Central memory CD8-positive, alpha-beta T cell (primary cell): ENCODE measurements at regions not wholly inside any gene's neighbourhood (a gene's known extent, or its start where the extent isn't known, plus 50 kb on each side); places are given as distances from the start of the nearest gene placed in this dataset.

Experiments
- ATAC-seq: fragments of 150-1000 bp; cut with Tn5 transposase; replicated peaks from 2 replicates; pipeline ENCODE4 v1.10.0; 2022; ENCODE audit warnings: mild to moderate bottlenecking, moderate FRiP score, moderate number of reproducible peaks; ENCODE audit not compliant: poor library complexity, severe bottlenecking; ENCODE audit errors: extremely low read depth
- DNase-seq, 2 donors: peaks; one replicate each; pipeline ENCODE4 v3.0.0; 2021; ENCODE audit warnings: low spot score in 2 of 2
- H3K27ac Mint-ChIP-seq: one replicate; pipeline ENCODE4 v1.8.0; 2022; ENCODE audit warnings: low read depth, mild to moderate bottlenecking, moderate library complexity, mixed read lengths
- H3K27me3 Mint-ChIP-seq: one replicate; pipeline ENCODE4 v1.8.0; 2022; ENCODE audit warnings: mixed read lengths
- H3K36me3 Mint-ChIP-seq: one replicate; pipeline ENCODE4 v1.8.0; 2022; ENCODE audit warnings: mild to moderate bottlenecking, moderate library complexity, mixed read lengths; ENCODE audit not compliant: insufficient read depth
- H3K4me1 Mint-ChIP-seq: one replicate; pipeline ENCODE4 v1.8.0; 2022; ENCODE audit warnings: mixed read lengths
- H3K4me3 Mint-ChIP-seq: one replicate; pipeline ENCODE4 v1.8.0; 2022; ENCODE audit warnings: mild to moderate bottlenecking, moderate library complexity, mixed read lengths
- H3K9me3 Mint-ChIP-seq: one replicate; pipeline ENCODE4 v1.8.0; 2022; ENCODE audit warnings: mixed read lengths

- no peak for ATAC-seq
- H3K27me3 Mint-ChIP-seq: no peaks in the 10 kb centered on the region
- H3K9me3 Mint-ChIP-seq: no peaks in the 10 kb centered on the region
- H3K27ac Mint-ChIP-seq: no peak overlapping the region
- H3K4me3 Mint-ChIP-seq: no peak overlapping the region
- H3K4me1 Mint-ChIP-seq: no peaks in the 10 kb centered on the region
- no peaks in the 10 kb centered on the region for H3K36me3 Mint-ChIP-seq
- no peak for DNase-seq
Observed at GRCh38 chr20:39691151-39691862, 729.2 kb downstream of the DHX35 start.

GRCh38 chr20:39676857-39677391 is 714.8 kb downstream of the DHX35 start:
- H3K27ac Mint-ChIP-seq: no peak overlapping the region
- no peaks in the 10 kb centered on the region for H3K27me3 Mint-ChIP-seq
- peaks cover 5% of the 10 kb centered on the region for H3K9me3 Mint-ChIP-seq
- H3K36me3 Mint-ChIP-seq: no peaks in the 10 kb centered on the region
- no peak overlapping the region for H3K4me3 Mint-ChIP-seq
- ATAC-seq (no peak), DNase-seq (no peak)
- H3K4me1 Mint-ChIP-seq: no peaks in the 10 kb centered on the region

GRCh38 chr20:39676241-39676640 is 714.1 kb downstream of the DHX35 start:
- DNase-seq (no peak), ATAC-seq (no peak)
- Mint-ChIP-seq H3K27ac (no peak overlapping the region), H3K27me3 (no peaks in the 10 kb centered on the region), H3K9me3 (peaks cover 5% of the 10 kb centered on the region), H3K36me3 (no peaks in the 10 kb centered on the region), H3K4me1 (no peaks in the 10 kb centered on the region), H3K4me3 (no peak overlapping the region)

GRCh38 chr20:39674842-39675241 is 712.7 kb downstream of the DHX35 start:
- Mint-ChIP-seq H3K36me3 (no peaks in the 10 kb centered on the region), H3K4me1 (no peaks in the 10 kb centered on the region), H3K27ac (no peak overlapping the region), H3K9me3 (peaks cover 5% of the 10 kb centered on the region), H3K27me3 (no peaks in the 10 kb centered on the region), H3K4me3 (no peak overlapping the region)
- DNase-seq: no peak
- ATAC-seq: no peak

- Mint-ChIP-seq H3K27ac (no peak overlapping the region), H3K9me3 (no peaks in the 10 kb centered on the region)
Observed at GRCh38 chr20:39670988-39671387, 708.8 kb downstream of the DHX35 start.

GRCh38 chr20:39669659-39670058 is 707.5 kb downstream of the DHX35 start:
- ATAC-seq: no peak
- H3K4me3 Mint-ChIP-seq: no peak overlapping the region
- H3K27me3 Mint-ChIP-seq: no peaks in the 10 kb centered on the region
- H3K36me3 Mint-ChIP-seq: no peaks in the 10 kb centered on the region
- H3K27ac Mint-ChIP-seq: no peak overlapping the region
- no peak for DNase-seq
- no peaks in the 10 kb centered on the region for H3K4me1 Mint-ChIP-seq
- no peaks in the 10 kb centered on the region for H3K9me3 Mint-ChIP-seq

More at GRCh38 chr20:39670988-39671387, 708.8 kb downstream of the DHX35 start:
- H3K4me1 Mint-ChIP-seq: no peaks in the 10 kb centered on the region
- no peaks in the 10 kb centered on the region for H3K36me3 Mint-ChIP-seq
- no peak for DNase-seq
- H3K27me3 Mint-ChIP-seq: no peaks in the 10 kb centered on the region
- no peak for ATAC-seq
- H3K4me3 Mint-ChIP-seq: no peak overlapping the region

GRCh38 chr20:39668038-39668437 is 705.9 kb downstream of the DHX35 start:
- Mint-ChIP-seq H3K9me3 (peaks cover under 1% of the 10 kb centered on the region), H3K27me3 (no peaks in the 10 kb centered on the region), H3K36me3 (no peaks in the 10 kb centered on the region), H3K4me3 (no peak overlapping the region), H3K4me1 (no peaks in the 10 kb centered on the region), H3K27ac (no peak overlapping the region)
- ATAC-seq (no peak), DNase-seq (no peak)

- H3K27me3 Mint-ChIP-seq: no peaks in the 10 kb centered on the region
- H3K4me1 Mint-ChIP-seq: no peaks in the 10 kb centered on the region
- H3K9me3 Mint-ChIP-seq: peaks cover 9% of the 10 kb centered on the region
- ATAC-seq (no peak), DNase-seq (no peak)
- H3K36me3 Mint-ChIP-seq: no peaks in the 10 kb centered on the region
- H3K4me3 Mint-ChIP-seq: no peak overlapping the region
- H3K27ac Mint-ChIP-seq: no peak overlapping the region
Observed at GRCh38 chr20:39661833-39662232, 699.7 kb downstream of the DHX35 start.

- H3K9me3 Mint-ChIP-seq: peaks cover 13% of the 10 kb centered on the region
- no peak overlapping the region for H3K4me3 Mint-ChIP-seq
- H3K27me3 Mint-ChIP-seq: no peaks in the 10 kb centered on the region
- DNase-seq (no peak), ATAC-seq (no peak)
- H3K36me3 Mint-ChIP-seq: no peaks in the 10 kb centered on the region
- no peaks in the 10 kb centered on the region for H3K4me1 Mint-ChIP-seq
- H3K27ac Mint-ChIP-seq: no peak overlapping the region
Observed at GRCh38 chr20:39660965-39661364, 698.8 kb downstream of the DHX35 start.

GRCh38 chr20:39660226-39660625 is 698.1 kb downstream of the DHX35 start:
- Mint-ChIP-seq H3K9me3 (peaks cover 13% of the 10 kb centered on the region), H3K4me3 (no peak overlapping the region), H3K4me1 (no peaks in the 10 kb centered on the region), H3K27me3 (no peaks in the 10 kb centered on the region), H3K27ac (no peak overlapping the region), H3K36me3 (no peaks in the 10 kb centered on the region)
- DNase-seq (no peak), ATAC-seq (no peak)

GRCh38 chr20:39658662-39659409 is 696.7 kb downstream of the DHX35 start:
- no peak for ATAC-seq
- no peaks in the 10 kb centered on the region for H3K27me3 Mint-ChIP-seq

GRCh38 chr20:39654171-39654570 is 692.0 kb downstream of the DHX35 start:
- peaks cover 11% of the 10 kb centered on the region for H3K27me3 Mint-ChIP-seq
- H3K4me1 Mint-ChIP-seq: no peaks in the 10 kb centered on the region
- H3K27ac Mint-ChIP-seq: no peak overlapping the region
- peaks cover 16% of the 10 kb centered on the region for H3K9me3 Mint-ChIP-seq
- H3K36me3 Mint-ChIP-seq: no peaks in the 10 kb centered on the region
- ATAC-seq (no peak), DNase-seq (no peak)
- no peak overlapping the region for H3K4me3 Mint-ChIP-seq

More at GRCh38 chr20:39658662-39659409, 696.7 kb downstream of the DHX35 start:
- Mint-ChIP-seq H3K27ac (no peak overlapping the region), H3K9me3 (peaks cover 13% of the 10 kb centered on the region), H3K4me3 (no peak overlapping the region), H3K4me1 (no peaks in the 10 kb centered on the region), H3K36me3 (no peaks in the 10 kb centered on the region)
- DNase-seq: no peak
